B cell (primary cell): ENCODE measurements at regions not wholly inside any gene's neighbourhood (a gene's known extent, or its start where the extent isn't known, plus 50 kb on each side); places are given as distances from the start of the nearest gene placed in this dataset.

Source experiments
- ATAC-seq: fragments of 200-7000 bp; cut with Tn5 transposase; one replicate; pipeline ENCODE4 v1.10.0; 2021; ENCODE audit warnings: low read depth, mild to moderate bottlenecking, moderate number of reproducible peaks, moderate library complexity
- CTCF ChIA-PET: fragments of 350-600 bp; sonication (Branson Sonifier 250); formaldehyde crosslinking; loops from one replicate; lab custom pipeline; 2021; ENCODE audit warnings: antibody characterized with exemption, inconsistent platforms; lab: Charles Lee
- POLR2A ChIA-PET: fragments of 350-600 bp; sonication (Branson Sonifier 250); formaldehyde crosslinking; loops from one replicate; lab custom pipeline; 2021; ENCODE audit warnings: antibody characterized with exemption; lab: Charles Lee
- DNase-seq: peaks from one replicate; pipeline ENCODE4 v3.0.0; 2013
- H2AFZ ChIP-seq: 2 replicates; pipeline ENCODE4 v1.6.1; 2012; ENCODE audit warnings: mild to moderate bottlenecking, low read depth, low read length; ENCODE audit not compliant: insufficient read depth, poor library complexity, severe bottlenecking
- H3K27ac ChIP-seq, 2 donors: 1 replicate in 1 of 2; 2 replicates in 1 of 2; pipeline ENCODE4 v1.5.1; 2012 to 2013; ENCODE audit warnings: low read length in 2 of 2, mild to moderate bottlenecking in 2 of 2, moderate library complexity in 1 of 2
- H3K27me3 ChIP-seq, 4 experiments: fragments of 200-600 bp in 1 of 4; sonication (generic) in 1 of 4; replicated peaks in 1 of 4; 1 replicate in 2 of 4; 2 replicates in 2 of 4; pipeline versions ENCODE4 v1.6.1 to v1.7.0; 2013 to 2016; ENCODE audit warnings: low read length in 3 of 4, mild to moderate bottlenecking in 2 of 4, mixed read lengths in 1 of 4, moderate library complexity in 1 of 4; ENCODE audit not compliant: insufficient read depth in 4 of 4, control insufficient read depth in 3 of 4; ENCODE audit errors: control extremely low read depth in 1 of 4
- H3K36me3 ChIP-seq, 2 experiments: replicated peaks in 1 of 2; 1 replicate in 1 of 2; 2 replicates in 1 of 2; pipeline versions ENCODE4 v1.6.1 to v1.7.1; 2013; ENCODE audit warnings: low read length in 1 of 2; ENCODE audit not compliant: insufficient read depth in 2 of 2, control insufficient read depth in 1 of 2; ENCODE audit errors: control extremely low read depth in 1 of 2, extremely low read depth in 1 of 2
- H3K4me1 ChIP-seq, 2 donors: fragments of 200-600 bp in 1 of 2; sonication (generic) in 1 of 2; 1 replicate in 1 of 2; 2 replicates in 1 of 2; pipeline versions ENCODE4 v1.5.1 to v1.6.1; 2013 to 2017; ENCODE audit warnings: low read length in 2 of 2; ENCODE audit not compliant: control insufficient read depth in 2 of 2, insufficient read depth in 2 of 2
- H3K4me2 ChIP-seq: replicated peaks from 2 replicates; pipeline ENCODE3; 2012; ENCODE audit warnings: mild to moderate bottlenecking, low read depth, low read length; ENCODE audit not compliant: poor library complexity, severe bottlenecking
- H3K4me3 ChIP-seq, 5 experiments: fragments of 200-600 bp in 1 of 5; sonication (generic) in 1 of 5; 1 replicate in 3 of 5; 2 replicates in 2 of 5; pipeline versions ENCODE4 v1.5.1 to v1.7.0; 2011 to 2016; ENCODE audit warnings: low read length in 4 of 5, mild to moderate bottlenecking in 4 of 5, low read depth in 2 of 5, control low read depth in 1 of 5, moderate library complexity in 1 of 5; ENCODE audit not compliant: insufficient read depth in 1 of 5; ENCODE audit errors: control extremely low read depth in 1 of 5, extremely low read depth in 1 of 5
- H3K79me2 ChIP-seq: fragments of 200-600 bp; sonication (generic); one replicate; pipeline ENCODE4 v1.6.0; 2016; ENCODE audit warnings: low read length; ENCODE audit not compliant: control insufficient read depth, insufficient read depth
- H3K9ac ChIP-seq: fragments of 200-600 bp; sonication (generic); 2 replicates; pipeline ENCODE4 v1.6.1; 2017; ENCODE audit warnings: mild to moderate bottlenecking, low read length, moderate library complexity
- H3K9me3 ChIP-seq, 3 donors: one replicate each; pipeline versions ENCODE4 v1.6.1 to v1.7.1; 2013; ENCODE audit warnings: low read length in 2 of 3; ENCODE audit not compliant: control insufficient read depth in 2 of 3, insufficient read depth in 1 of 3; ENCODE audit errors: control extremely low read depth in 1 of 3
- H4K20me1 ChIP-seq: 2 replicates; pipeline ENCODE4 v1.6.0; 2012; ENCODE audit warnings: mild to moderate bottlenecking, low read length; ENCODE audit not compliant: insufficient read depth, control insufficient read depth, poor library complexity, severe bottlenecking
- H3K27ac Mint-ChIP-seq: one replicate; pipeline ENCODE4 v1.8.0; 2021; ENCODE audit warnings: mixed read lengths
- H3K27me3 Mint-ChIP-seq: one replicate; pipeline ENCODE4 v1.8.0; 2021; ENCODE audit warnings: mixed read lengths
- H3K4me1 Mint-ChIP-seq: one replicate; pipeline ENCODE4 v1.8.0; 2021; ENCODE audit warnings: mixed read lengths
- H3K4me3 Mint-ChIP-seq: one replicate; pipeline ENCODE4 v1.8.0; 2021; ENCODE audit warnings: mixed read lengths
- H3K9me3 Mint-ChIP-seq: one replicate; pipeline ENCODE4 v1.8.0; 2022; ENCODE audit warnings: mixed read lengths; ENCODE audit not compliant: insufficient read depth
- EZH2 ChIP-seq: IDR thresholded peaks from 2 replicates; pipeline ENCODE4 v1.6.1; 2012; ENCODE audit warnings: borderline replicate concordance, low read depth, mild to moderate bottlenecking, moderate library complexity, low read length; ENCODE audit not compliant: insufficient read depth, poor library complexity, severe bottlenecking
- WGBS: methylation state at CpG from one replicate; pipeline ENCODE4 v1.1.5; 2013; ENCODE audit warnings: missing lambda C conversion rate; ENCODE audit not compliant: insufficient coverage; 5-methylcytosine and 5-hydroxymethylcytosine counted together
- intact Hi-C: fragments of 100-400 bp; cut with micrococcal nuclease; formaldehyde crosslinking; loops from one replicate; pipeline ENCODE4 v1.10.0; 2022
- TF ChIP-seq, protein P1 (sequence below): fragments of 200-600 bp; IDR thresholded peaks from one replicate; pipeline ENCODE4 v1.8.0; 2022; ENCODE audit warnings: antibody characterized with exemption, mild to moderate bottlenecking

DNA sequence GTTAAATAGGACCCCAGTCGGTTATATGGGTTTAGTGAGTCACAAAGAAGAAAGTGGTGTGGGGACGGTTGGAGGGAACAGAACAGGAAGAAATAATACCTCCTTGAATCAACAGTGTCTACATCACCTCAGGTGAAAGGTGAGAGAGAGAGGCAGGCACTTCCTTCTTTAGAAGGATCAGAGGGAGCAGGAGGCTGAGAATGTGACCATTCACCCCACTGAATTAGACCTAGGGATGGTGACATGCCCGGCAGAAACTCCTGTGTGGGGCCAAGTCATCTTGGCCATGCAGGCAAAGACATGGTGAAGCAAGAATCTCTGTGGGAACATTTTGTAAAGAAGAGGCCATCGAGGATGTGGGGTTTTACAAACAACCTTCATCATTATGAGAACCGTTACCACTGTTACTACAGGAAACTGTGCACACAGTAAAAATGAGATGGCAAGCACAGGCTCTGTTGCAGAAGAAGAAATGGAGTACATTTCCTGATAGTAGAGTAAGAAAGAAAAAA is 1196.9 kb downstream of the VRK1 start:
- H3K4me3 Mint-ChIP-seq: no peak overlapping the region
- H4K20me1 ChIP-seq: no peaks in the 10 kb centered on the region
- peaks cover 0 to 2% (median 2%) of the 10 kb centered on the region in 3 donors for H3K9me3 ChIP-seq
- H3K4me2 ChIP-seq: no peak overlapping the region
- ChIA-PET CTCF (no interaction called here), POLR2A (no interaction called here)
- ATAC-seq (no peak), DNase-seq (no peak)
- peaks cover 13% of the 10 kb centered on the region for H3K9me3 Mint-ChIP-seq
- H3K27ac ChIP-seq: no peak overlapping the region
- no peak overlapping the region for H3K4me3 ChIP-seq
- intact Hi-C loops: no loop called here
- peaks cover 0 to 2% (median 0%) of the 10 kb centered on the region in 4 experiments for H3K27me3 ChIP-seq
- H3K9ac ChIP-seq: no peak overlapping the region
- no peaks in the 10 kb centered on the region for H3K79me2 ChIP-seq
- no peak overlapping the region for H2AFZ ChIP-seq
- H3K27me3 Mint-ChIP-seq: no peaks in the 10 kb centered on the region
- H3K4me1 Mint-ChIP-seq: no peaks in the 10 kb centered on the region
- H3K36me3 ChIP-seq: no peaks in the 10 kb centered on the region
- WGBS: 100% methylated on average over 1 of the region's 5 CpGs
- no peak overlapping the region for H3K27ac Mint-ChIP-seq
- TF ChIP-seq, protein P1, sequence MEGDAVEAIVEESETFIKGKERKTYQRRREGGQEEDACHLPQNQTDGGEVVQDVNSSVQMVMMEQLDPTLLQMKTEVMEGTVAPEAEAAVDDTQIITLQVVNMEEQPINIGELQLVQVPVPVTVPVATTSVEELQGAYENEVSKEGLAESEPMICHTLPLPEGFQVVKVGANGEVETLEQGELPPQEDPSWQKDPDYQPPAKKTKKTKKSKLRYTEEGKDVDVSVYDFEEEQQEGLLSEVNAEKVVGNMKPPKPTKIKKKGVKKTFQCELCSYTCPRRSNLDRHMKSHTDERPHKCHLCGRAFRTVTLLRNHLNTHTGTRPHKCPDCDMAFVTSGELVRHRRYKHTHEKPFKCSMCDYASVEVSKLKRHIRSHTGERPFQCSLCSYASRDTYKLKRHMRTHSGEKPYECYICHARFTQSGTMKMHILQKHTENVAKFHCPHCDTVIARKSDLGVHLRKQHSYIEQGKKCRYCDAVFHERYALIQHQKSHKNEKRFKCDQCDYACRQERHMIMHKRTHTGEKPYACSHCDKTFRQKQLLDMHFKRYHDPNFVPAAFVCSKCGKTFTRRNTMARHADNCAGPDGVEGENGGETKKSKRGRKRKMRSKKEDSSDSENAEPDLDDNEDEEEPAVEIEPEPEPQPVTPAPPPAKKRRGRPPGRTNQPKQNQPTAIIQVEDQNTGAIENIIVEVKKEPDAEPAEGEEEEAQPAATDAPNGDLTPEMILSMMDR: no peak
- no peak for TF ChIP-seq EZH2
- no peaks in the 10 kb centered on the region for H3K4me1 ChIP-seq

DNA sequence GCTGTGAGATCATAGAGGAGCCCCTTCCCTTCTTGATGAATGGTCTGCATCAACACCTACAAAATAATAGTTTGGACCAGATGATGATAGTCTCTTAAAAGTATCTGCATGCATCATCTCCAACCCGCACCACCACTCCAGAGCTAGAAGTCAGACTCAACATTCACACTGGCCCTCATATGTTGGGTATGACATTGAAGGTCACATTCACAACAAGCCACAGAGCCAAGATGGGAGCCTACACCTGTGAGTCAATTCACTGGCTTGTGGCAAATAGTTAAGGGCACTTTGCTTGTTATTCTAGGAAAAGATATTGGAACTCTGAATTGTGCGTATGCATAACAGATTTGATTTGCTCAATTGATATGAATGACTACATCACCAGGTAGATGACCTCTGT is 1197.9 kb downstream of the VRK1 start:
- H3K9me3 Mint-ChIP-seq: peaks cover 13% of the 10 kb centered on the region
- CTCF ChIA-PET: no interaction called here
- Histone ChIP-seq H3K4me2 (no peak overlapping the region), H3K36me3 (no peaks in the 10 kb centered on the region), H3K79me2 (no peaks in the 10 kb centered on the region), H3K9me3 (peaks cover 0 to 2% (median 2%) of the 10 kb centered on the region in 3 donors), H3K9ac (no peak overlapping the region), H3K4me1 (no peaks in the 10 kb centered on the region), H4K20me1 (no peaks in the 10 kb centered on the region), H2AFZ (no peak overlapping the region), H3K27me3 (peaks cover 0 to 2% (median 0%) of the 10 kb centered on the region in 4 experiments), H3K27ac (no peak overlapping the region), H3K4me3 (no peak overlapping the region)
- TF ChIP-seq, protein P1: no peak
- TF ChIP-seq EZH2: no peak
- H3K4me1 Mint-ChIP-seq: no peaks in the 10 kb centered on the region
- no CpG with 5 or more reads among the region's 2 CpGs for WGBS
- no peaks in the 10 kb centered on the region for H3K27me3 Mint-ChIP-seq
- ATAC-seq: no peak
- H3K27ac Mint-ChIP-seq: no peak overlapping the region
- H3K4me3 Mint-ChIP-seq: no peak overlapping the region
- intact Hi-C loops: no loop called here
- DNase-seq: no peak
- POLR2A ChIA-PET: no interaction called here
